KOPT-K1 (cell line): ENCODE measurements at regions not wholly inside any gene's neighbourhood (a gene's known extent, or its start where the extent isn't known, plus 50 kb on each side); places are given as distances from the start of the nearest gene placed in this dataset.
"Not testable (repeated sequence)": the region's sequence is repeated elsewhere in the genome, so short reads cannot be mapped to it uniquely, and the experiment has no call there.

Source experiments
- H3K27ac ChIP-seq: fragments of 200-600 bp; sonication (generic); 2 replicates; pipeline ENCODE4 v1.5.1; 2016; ENCODE audit warnings: antibody characterized with exemption, mild to moderate bottlenecking, low read depth, low read length; ENCODE audit not compliant: poor library complexity, severe bottlenecking
- H3K36me3 ChIP-seq: fragments of 200-600 bp; sonication (generic); 2 replicates; pipeline ENCODE4 v1.5.1; 2017; ENCODE audit warnings: antibody characterized with exemption, mild to moderate bottlenecking, low read length, moderate library complexity; ENCODE audit not compliant: insufficient read depth
- H3K9me3 ChIP-seq: fragments of 200-600 bp; sonication (generic); 2 replicates; pipeline ENCODE4 v1.5.1; 2017; ENCODE audit warnings: antibody characterized with exemption, low read length, mild to moderate bottlenecking; ENCODE audit not compliant: insufficient read depth, poor library complexity, severe bottlenecking

- Histone ChIP-seq H3K27ac (no peak overlapping the region), H3K9me3 (no peaks in the 10 kb centered on the region), H3K36me3 (no peaks in the 10 kb centered on the region)
Observed at GRCh38 chr16:86834451-86835035, 256.2 kb downstream of the FOXL1 start.

GRCh38 chr16:86835982-86836381 lies 257.6 kb downstream of the FOXL1 start:
- Histone ChIP-seq H3K27ac (no peak overlapping the region), H3K36me3 (no peaks in the 10 kb centered on the region), H3K9me3 (no peaks in the 10 kb centered on the region)

GRCh38 chr16:86836503-86837129 lies 258.3 kb downstream of the FOXL1 start:
- no peaks in the 10 kb centered on the region for H3K9me3 ChIP-seq
- no peaks in the 10 kb centered on the region for H3K36me3 ChIP-seq
- no peak overlapping the region for H3K27ac ChIP-seq

GRCh38 chr16:86843812-86844211 lies 265.5 kb downstream of the FOXL1 start:
- Histone ChIP-seq H3K27ac (no peak overlapping the region), H3K36me3 (no peaks in the 10 kb centered on the region), H3K9me3 (no peaks in the 10 kb centered on the region)

- Histone ChIP-seq H3K36me3 (no peaks in the 10 kb centered on the region), H3K27ac (no peak overlapping the region)
Observed at GRCh38 chr16:86844695-86845094, 266.3 kb downstream of the FOXL1 start.

GRCh38 chr16:86846136-86846535 lies 267.8 kb downstream of the FOXL1 start:
- H3K9me3 ChIP-seq: no peaks in the 10 kb centered on the region
- no peaks in the 10 kb centered on the region for H3K36me3 ChIP-seq
- no peak overlapping the region for H3K27ac ChIP-seq

More at GRCh38 chr16:86844695-86845094, 266.3 kb downstream of the FOXL1 start:
- no peaks in the 10 kb centered on the region for H3K9me3 ChIP-seq

GRCh38 chr16:86848821-86849220 lies 270.5 kb downstream of the FOXL1 start:
- H3K36me3 ChIP-seq: no peaks in the 10 kb centered on the region
- no peak overlapping the region for H3K27ac ChIP-seq
- no peaks in the 10 kb centered on the region for H3K9me3 ChIP-seq

GRCh38 chr16:86850670-86851069 lies 272.3 kb downstream of the FOXL1 start:
- Histone ChIP-seq H3K36me3 (no peaks in the 10 kb centered on the region), H3K27ac (no peak overlapping the region), H3K9me3 (no peaks in the 10 kb centered on the region)

- Histone ChIP-seq H3K9me3 (no peaks in the 10 kb centered on the region), H3K36me3 (no peaks in the 10 kb centered on the region), H3K27ac (no peak overlapping the region)
Observed at GRCh38 chr16:86852135-86852534, 273.8 kb downstream of the FOXL1 start.

- Histone ChIP-seq H3K36me3 (no peaks in the 10 kb centered on the region), H3K27ac (no peak overlapping the region), H3K9me3 (no peaks in the 10 kb centered on the region)
Observed at GRCh38 chr16:86854058-86854621, 275.8 kb downstream of the FOXL1 start.

GRCh38 chr16:86854626-86855294 lies 276.4 kb downstream of the FOXL1 start:
- Histone ChIP-seq H3K9me3 (no peaks in the 10 kb centered on the region), H3K27ac (no peak overlapping the region), H3K36me3 (no peaks in the 10 kb centered on the region)

- no peaks in the 10 kb centered on the region for H3K36me3 ChIP-seq
- no peaks in the 10 kb centered on the region for H3K9me3 ChIP-seq
- no peak overlapping the region for H3K27ac ChIP-seq
Observed at GRCh38 chr16:86856946-86857586, 278.7 kb downstream of the FOXL1 start.

GRCh38 chr16:86857807-86858206 lies 279.5 kb downstream of the FOXL1 start:
- Histone ChIP-seq H3K27ac (no peak overlapping the region), H3K36me3 (no peaks in the 10 kb centered on the region), H3K9me3 (no peaks in the 10 kb centered on the region)

- H3K27ac ChIP-seq: no peak overlapping the region
- H3K36me3 ChIP-seq: no peaks in the 10 kb centered on the region
- H3K9me3 ChIP-seq: no peaks in the 10 kb centered on the region
Observed at GRCh38 chr16:86858501-86858900, 280.2 kb downstream of the FOXL1 start.

GRCh38 chr16:86861270-86861858 lies 283.0 kb downstream of the FOXL1 start:
- not testable (repeated sequence) for H3K27ac ChIP-seq, H3K36me3 ChIP-seq, H3K9me3 ChIP-seq
